ENCODE measurements at regions not wholly inside any gene's neighbourhood (a gene's known extent, or its start where the extent isn't known, plus 50 kb on each side); places are given as distances from the start of the nearest gene placed in this dataset.

DNA sequence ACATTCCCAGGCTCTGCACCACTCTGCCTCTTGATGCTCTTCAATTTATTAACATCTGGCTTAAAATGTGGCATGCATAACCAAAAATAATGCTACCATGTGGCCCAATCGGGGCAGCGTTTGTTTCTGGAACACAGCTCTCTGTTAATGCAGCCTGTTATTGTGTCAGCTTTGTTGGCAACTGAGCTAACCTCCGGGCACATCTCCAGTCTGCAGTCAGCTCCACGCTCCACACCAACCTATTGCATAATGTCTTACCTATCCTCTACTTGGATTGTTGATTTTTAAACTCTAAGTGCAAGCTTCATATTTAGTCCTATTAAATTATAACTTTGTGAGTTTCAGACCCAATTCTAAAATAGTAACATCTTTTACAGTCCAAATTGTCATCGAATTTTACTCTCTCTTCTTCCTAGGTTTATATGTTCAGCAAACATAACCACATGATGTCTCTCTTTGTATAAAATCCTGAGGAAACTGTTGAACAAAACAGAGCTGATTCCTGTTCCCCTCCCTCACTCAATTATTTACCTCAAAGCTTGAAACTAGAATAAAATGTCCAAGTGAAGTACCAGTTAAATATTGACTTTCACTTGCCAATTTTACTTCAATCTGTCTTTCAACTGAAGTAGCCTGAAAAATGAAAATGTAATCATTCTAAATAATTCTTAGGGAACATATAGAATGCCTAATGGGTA is 92.2 kb upstream of the RAPGEF2 start:
- H3K36me3 ChIP-seq (ENCODE audit: control insufficient read depth, insufficient read depth, low read length): no peaks in the 10 kb centered on the region
- H3K4me1 ChIP-seq (ENCODE audit: control insufficient read depth, extremely low read depth, insufficient read depth, low read length): peaks cover 8% of the 10 kb centered on the region
- no peak overlapping the region for H3K4me3 ChIP-seq (replicated peaks in 1 of 4; ENCODE audit: control extremely low read depth in 1 of 4, insufficient read depth in 1 of 4, low read depth in 3 of 4, low read length in 4 of 4)
- no peaks in the 10 kb centered on the region for H3K79me2 ChIP-seq (ENCODE audit: control insufficient read depth, insufficient read depth, low read length)
- H3K9ac ChIP-seq (ENCODE audit: insufficient read depth, low read length): no peak overlapping the region
- H2AFZ ChIP-seq (ENCODE audit: low read length): no peak overlapping the region
- H4K20me1 ChIP-seq (ENCODE audit: control insufficient read depth, extremely low read depth, insufficient read depth, low read length): no peaks in the 10 kb centered on the region
- H3K9me3 ChIP-seq (ENCODE audit: control insufficient read depth, insufficient read depth, low read depth, low read length): no peaks in the 10 kb centered on the region
- H3K27me3 ChIP-seq (ENCODE audit: control insufficient read depth, insufficient read depth, low read length): no peaks in the 10 kb centered on the region
- H3K27ac ChIP-seq (ENCODE audit: insufficient read depth, low read length): no peak overlapping the region
- peak overlapping the region; percentile 15 for H3K4me2 ChIP-seq (ENCODE audit: extremely low read depth, insufficient read depth, low read length)
- DNase-seq (ENCODE audit: low read depth in 2 of 2): peak; percentile 79 to 91
- no peak for TF ChIP-seq EZH2 (IDR thresholded peaks at IDR 0.05; ENCODE audit: low read length, missing control alignments)
- TF ChIP-seq, protein P1, sequence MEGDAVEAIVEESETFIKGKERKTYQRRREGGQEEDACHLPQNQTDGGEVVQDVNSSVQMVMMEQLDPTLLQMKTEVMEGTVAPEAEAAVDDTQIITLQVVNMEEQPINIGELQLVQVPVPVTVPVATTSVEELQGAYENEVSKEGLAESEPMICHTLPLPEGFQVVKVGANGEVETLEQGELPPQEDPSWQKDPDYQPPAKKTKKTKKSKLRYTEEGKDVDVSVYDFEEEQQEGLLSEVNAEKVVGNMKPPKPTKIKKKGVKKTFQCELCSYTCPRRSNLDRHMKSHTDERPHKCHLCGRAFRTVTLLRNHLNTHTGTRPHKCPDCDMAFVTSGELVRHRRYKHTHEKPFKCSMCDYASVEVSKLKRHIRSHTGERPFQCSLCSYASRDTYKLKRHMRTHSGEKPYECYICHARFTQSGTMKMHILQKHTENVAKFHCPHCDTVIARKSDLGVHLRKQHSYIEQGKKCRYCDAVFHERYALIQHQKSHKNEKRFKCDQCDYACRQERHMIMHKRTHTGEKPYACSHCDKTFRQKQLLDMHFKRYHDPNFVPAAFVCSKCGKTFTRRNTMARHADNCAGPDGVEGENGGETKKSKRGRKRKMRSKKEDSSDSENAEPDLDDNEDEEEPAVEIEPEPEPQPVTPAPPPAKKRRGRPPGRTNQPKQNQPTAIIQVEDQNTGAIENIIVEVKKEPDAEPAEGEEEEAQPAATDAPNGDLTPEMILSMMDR (conservative IDR thresholded peaks at IDR 0.05 in 1 of 2, IDR thresholded peaks at IDR 0.05 in 1 of 2; ENCODE audit: low read depth in 1 of 2, low read length in 2 of 2): no peak

DNA sequence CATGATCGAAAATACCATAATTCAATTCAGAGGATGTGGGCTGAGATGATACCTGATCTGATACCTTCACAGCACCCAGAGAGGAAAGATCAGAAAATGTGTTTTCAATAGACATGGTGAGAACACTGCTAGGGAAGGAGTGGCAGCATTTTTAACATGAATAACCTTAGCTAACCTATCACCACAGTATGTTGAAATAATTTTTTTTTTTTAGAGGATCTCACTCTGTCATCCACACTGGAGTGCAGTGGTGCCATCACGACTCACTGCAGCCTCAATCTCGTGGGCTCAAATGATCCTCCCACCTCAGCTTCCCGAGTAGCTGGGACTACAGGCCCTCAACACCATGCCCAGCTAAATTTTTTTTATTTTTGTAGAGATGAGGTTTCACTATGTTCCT is 90.5 kb upstream of the RAPGEF2 start:
- Histone ChIP-seq H4K20me1 (ENCODE audit: control insufficient read depth, extremely low read depth, insufficient read depth, low read length) (no peaks in the 10 kb centered on the region), H3K9me3 (ENCODE audit: control insufficient read depth, insufficient read depth, low read depth, low read length) (no peaks in the 10 kb centered on the region), H3K79me2 (ENCODE audit: control insufficient read depth, insufficient read depth, low read length) (no peaks in the 10 kb centered on the region), H3K9ac (ENCODE audit: insufficient read depth, low read length) (no peak overlapping the region), H3K4me1 (ENCODE audit: control insufficient read depth, extremely low read depth, insufficient read depth, low read length) (peaks cover 8% of the 10 kb centered on the region), H3K4me2 (ENCODE audit: extremely low read depth, insufficient read depth, low read length) (peak overlapping the region; percentile 61), H3K36me3 (ENCODE audit: control insufficient read depth, insufficient read depth, low read length) (no peaks in the 10 kb centered on the region), H2AFZ (ENCODE audit: low read length) (no peak overlapping the region), H3K27ac (ENCODE audit: insufficient read depth, low read length) (peak overlapping the region; percentile 50), H3K4me3 (replicated peaks in 1 of 4; ENCODE audit: control extremely low read depth in 1 of 4, insufficient read depth in 1 of 4, low read depth in 3 of 4, low read length in 4 of 4) (no peak overlapping the region), H3K27me3 (ENCODE audit: control insufficient read depth, insufficient read depth, low read length) (no peaks in the 10 kb centered on the region)
- no peak for TF ChIP-seq EZH2 (IDR thresholded peaks at IDR 0.05; ENCODE audit: low read length, missing control alignments)
- TF ChIP-seq, protein P1 (conservative IDR thresholded peaks at IDR 0.05 in 1 of 2, IDR thresholded peaks at IDR 0.05 in 1 of 2; ENCODE audit: low read depth in 1 of 2, low read length in 2 of 2): no peak
- peak in 1 of 2 donors; percentile 48 for DNase-seq (ENCODE audit: low read depth in 2 of 2)

DNA sequence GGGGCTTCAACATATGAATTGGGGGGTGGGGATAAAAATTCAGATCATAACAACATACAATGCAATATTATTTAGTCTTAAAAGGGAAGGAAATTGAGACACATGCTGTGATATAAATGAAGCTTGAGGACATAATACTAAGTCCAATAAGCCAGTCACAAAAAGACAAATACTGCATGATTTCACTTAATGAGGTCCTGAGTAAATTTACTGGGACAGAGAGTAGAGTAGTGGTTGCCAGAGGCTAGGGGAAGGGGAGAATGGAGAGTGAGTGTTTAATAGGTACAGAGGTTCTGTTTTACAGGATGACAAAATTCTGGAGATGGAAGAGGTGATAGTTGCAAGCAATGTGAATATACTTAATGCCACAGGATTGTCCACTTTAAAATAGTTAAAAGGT is 89.2 kb upstream of the RAPGEF2 start:
- Histone ChIP-seq H3K4me3 (replicated peaks in 1 of 4; ENCODE audit: control extremely low read depth in 1 of 4, insufficient read depth in 1 of 4, low read depth in 3 of 4, low read length in 4 of 4) (no peak overlapping the region), H3K79me2 (ENCODE audit: control insufficient read depth, insufficient read depth, low read length) (no peaks in the 10 kb centered on the region), H3K9ac (ENCODE audit: insufficient read depth, low read length) (no peak overlapping the region), H3K4me1 (ENCODE audit: control insufficient read depth, extremely low read depth, insufficient read depth, low read length) (peaks cover 8% of the 10 kb centered on the region), H3K9me3 (ENCODE audit: control insufficient read depth, insufficient read depth, low read depth, low read length) (no peaks in the 10 kb centered on the region), H3K36me3 (ENCODE audit: control insufficient read depth, insufficient read depth, low read length) (no peaks in the 10 kb centered on the region), H3K4me2 (ENCODE audit: extremely low read depth, insufficient read depth, low read length) (no peak overlapping the region), H3K27me3 (ENCODE audit: control insufficient read depth, insufficient read depth, low read length) (no peaks in the 10 kb centered on the region), H3K27ac (ENCODE audit: insufficient read depth, low read length) (no peak overlapping the region), H4K20me1 (ENCODE audit: control insufficient read depth, extremely low read depth, insufficient read depth, low read length) (no peaks in the 10 kb centered on the region), H2AFZ (ENCODE audit: low read length) (no peak overlapping the region)
- DNase-seq (ENCODE audit: low read depth in 2 of 2): no peak
- no peak for TF ChIP-seq EZH2 (IDR thresholded peaks at IDR 0.05; ENCODE audit: low read length, missing control alignments)
- TF ChIP-seq, protein P1 (conservative IDR thresholded peaks at IDR 0.05 in 1 of 2, IDR thresholded peaks at IDR 0.05 in 1 of 2; ENCODE audit: low read depth in 1 of 2, low read length in 2 of 2): no peak
